ENCODE measurements at regions not wholly inside any gene's neighbourhood (a gene's known extent, or its start where the extent isn't known, plus 50 kb on each side); places are given as distances from the start of the nearest gene placed in this dataset.
"Not testable (repeated sequence)": the region's sequence is repeated elsewhere in the genome, so short reads cannot be mapped to it uniquely, and the experiment has no call there.

DNA sequence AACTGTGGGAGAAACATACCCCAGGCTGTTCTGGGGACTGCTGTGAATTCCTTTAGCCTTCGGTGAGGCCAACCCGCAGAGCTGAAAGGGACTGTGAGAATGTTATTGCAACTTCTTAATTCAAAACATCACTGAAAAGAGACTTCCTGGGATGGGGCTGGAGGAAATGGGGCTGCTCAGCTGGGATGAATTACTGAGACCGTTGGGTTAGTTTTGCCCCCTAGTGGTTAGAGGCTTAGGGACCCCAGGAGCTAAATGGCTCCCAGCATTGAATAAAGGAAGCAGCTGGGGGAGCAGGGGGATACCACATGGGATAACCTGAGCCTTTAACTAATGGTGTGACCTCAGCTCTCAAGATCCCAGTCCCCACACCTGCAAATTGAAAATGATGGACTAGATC lies 941.1 kb upstream of the FANCL start:
- DNase-seq (ENCODE audit: low read depth in 2 of 2) = no peak

DNA sequence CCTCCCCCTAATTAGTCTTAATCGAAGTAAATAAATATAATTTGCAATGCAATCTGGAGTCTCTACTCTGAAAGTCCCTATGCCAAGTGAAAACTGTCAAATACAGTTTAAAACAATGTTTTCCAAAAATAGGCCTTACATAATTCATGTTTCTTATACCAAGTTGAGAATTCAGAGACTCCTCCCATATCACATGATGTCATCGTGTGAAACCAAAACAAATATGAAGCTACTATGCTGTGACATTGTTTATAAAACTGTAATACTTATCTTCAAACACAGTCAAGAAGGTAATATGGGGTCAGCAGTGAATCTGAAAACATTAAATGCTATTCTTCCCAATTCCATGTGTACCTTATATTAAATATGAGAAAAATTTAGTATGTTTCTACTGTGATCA lies 940.2 kb upstream of the FANCL start:
- no peak for DNase-seq (ENCODE audit: low read depth in 2 of 2)

DNA sequence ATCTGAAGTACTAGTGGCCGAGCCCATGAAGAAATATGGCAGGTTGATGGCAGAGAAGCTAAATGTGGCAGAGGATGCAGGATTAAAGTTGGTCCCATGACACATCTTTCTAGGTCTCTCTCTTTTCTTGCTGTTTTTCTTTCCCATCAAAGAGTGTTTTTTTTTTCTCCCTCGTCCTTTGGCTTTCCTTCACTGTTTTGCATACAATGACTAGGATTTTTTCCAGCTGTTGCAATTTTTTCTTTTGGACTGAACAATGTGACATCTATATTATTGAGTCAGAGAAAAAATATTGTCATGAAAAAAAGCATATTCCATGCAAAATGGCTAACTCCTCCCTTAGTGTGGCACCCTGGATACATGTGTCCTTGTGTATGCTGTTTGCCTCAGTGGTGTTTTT lies 939.5 kb upstream of the FANCL start:
- no peak for DNase-seq (ENCODE audit: low read depth in 2 of 2)

DNA sequence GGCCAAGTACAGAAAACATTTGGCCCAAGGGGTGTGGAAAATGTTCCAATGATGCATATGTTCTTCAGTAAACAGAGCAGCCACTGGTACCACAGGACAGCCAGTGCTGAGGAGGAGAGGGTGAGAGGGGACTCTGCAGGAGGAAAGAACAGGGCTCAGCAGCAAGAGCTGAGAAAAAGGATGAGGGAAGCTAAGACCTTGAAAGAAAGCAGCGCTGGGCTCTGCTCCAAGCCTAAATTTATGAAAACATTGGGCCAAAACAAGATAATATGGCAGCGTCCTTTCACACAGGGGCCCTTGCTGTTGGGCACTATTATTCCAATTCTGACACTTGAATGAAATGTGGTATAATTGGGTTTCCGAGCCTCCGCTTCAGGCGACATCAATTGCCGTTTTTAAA lies 939.0 kb upstream of the FANCL start:
- no peak for DNase-seq (ENCODE audit: low read depth in 2 of 2)

DNA sequence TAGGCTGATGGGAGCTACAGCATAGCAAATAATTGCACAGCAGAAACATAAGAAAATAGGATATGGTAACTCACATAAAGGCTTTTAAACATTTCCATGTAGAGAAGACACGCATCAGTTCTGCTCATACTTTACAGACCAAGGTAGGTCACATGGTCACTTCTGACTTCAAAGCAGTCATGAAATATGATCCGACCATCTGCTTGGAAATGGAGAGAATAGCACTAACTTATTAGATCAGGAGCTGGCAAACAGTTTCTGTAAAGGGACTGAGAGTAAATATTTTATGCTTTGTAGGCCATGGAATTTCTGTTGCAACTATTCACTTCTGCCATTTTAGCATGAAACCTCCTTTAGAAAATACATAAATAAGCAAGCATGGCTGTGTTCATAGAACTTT lies 936.6 kb upstream of the FANCL start:
- DNase-seq (ENCODE audit: low read depth in 2 of 2) = no peak

DNA sequence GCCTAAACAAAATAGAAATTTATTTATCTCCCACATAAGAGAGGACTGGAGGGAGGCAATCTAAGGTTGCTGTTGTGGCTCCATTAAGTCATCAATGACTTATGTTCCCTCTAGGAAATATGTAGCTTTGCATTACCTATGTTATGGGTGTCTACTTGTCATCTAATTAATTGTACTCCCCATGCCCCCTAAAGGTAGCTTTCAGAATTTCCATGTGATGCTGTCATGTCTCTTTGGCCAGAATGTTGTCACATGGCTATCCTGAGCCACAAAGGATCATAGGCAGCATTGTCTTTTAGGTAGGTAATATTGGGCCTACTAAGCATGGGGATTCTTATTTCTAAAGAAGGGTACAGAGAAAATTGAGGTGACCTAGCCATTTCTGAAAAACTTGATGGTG lies 935.6 kb upstream of the FANCL start:
- DNase-seq (ENCODE audit: low read depth in 2 of 2) = no peak

DNA sequence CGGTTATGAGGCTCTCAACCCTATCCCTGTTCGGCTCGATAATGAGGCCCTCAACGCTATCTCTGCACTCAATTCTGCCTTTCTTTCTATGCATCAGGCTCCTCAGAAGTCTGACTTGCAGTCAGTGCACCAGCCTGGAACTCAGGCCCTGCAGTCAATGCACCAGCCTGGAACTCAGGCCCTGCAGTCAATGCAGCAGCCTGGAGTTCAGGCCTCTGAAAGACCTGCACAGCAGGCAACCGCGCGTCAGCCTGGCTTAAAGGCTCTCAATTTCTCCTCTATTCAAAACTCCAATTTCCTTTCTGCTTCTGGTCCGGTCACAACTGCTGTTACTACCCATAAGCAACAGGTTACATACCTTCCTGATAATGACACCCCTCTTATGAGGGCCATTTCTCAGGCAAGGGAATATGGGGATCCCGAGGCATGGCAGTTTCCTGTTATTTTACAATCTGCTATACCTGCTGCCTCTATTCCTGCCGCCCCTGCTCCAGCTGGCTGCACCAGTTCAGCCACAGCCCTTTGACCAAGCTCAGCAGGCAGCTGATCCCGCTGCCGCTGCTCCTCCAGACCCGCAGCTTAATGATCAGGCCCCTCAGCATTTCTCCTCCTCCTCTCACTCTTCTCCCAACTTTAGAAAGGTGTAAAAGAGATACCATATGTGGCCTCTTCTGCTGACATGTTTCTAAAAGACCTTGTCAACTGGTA lies 933.6 kb upstream of the FANCL start:
- no peak for DNase-seq (ENCODE audit: low read depth in 2 of 2)

DNA sequence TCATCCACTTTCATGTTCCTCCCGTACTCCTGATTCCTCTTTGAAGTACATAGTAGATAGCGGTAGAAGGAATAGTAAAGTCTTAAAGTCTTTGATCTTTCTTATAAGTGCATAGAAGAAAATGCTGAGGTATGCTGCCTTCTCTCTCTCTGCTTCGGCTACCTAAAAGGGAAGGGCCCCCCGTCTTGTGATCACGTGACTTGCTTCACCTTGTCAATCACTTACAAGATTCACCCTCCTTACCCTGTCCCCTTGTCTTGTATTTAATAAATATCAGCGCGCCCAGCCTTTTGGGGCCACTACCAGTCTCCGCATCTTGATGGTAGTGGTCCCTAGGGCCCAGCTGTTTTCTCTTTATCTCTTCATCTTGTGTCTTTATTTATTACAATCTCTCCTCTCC lies 932.2 kb upstream of the FANCL start:
- no peak for DNase-seq (ENCODE audit: low read depth in 2 of 2)

DNA sequence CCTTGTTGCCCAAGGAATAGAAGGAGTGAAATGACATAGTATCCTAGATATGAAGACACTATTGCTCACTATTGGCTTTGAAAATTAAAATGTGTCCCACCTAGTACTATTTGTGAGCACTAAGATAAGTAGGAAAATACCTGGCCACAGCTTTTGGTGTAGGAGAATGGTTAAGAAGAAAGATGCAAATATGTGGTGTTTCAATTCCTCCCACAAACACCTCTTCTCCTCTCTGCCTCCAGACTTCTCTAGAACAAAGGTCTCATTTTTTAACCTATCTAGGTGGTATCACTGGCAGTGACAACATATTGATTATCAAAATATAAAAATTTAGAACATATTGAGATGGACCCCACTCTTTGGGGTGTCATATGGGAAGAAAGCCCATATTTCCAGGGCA lies 929.9 kb upstream of the FANCL start:
- DNase-seq (ENCODE audit: low read depth in 2 of 2) = no peak

DNA sequence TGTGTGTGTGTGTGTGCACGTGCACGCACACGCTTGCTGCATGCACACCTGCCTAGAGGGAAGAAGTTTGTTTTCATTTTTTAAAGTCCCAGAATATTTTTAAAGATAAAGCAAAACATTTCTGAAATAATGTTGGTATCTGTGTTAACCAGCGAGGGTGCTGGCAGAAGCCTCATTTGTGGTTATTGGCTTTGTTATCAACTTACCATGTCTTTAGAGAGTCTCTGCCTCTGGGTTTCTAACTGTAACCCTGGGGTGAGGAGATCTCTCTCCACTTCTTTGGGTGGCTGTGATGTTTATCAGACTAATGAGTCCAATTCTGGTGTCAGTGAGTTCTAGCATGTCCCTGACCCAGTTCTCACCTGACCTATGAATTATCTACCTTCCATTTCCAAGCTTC lies 927.6 kb upstream of the FANCL start:
- no peak for DNase-seq (ENCODE audit: low read depth in 2 of 2)

DNA sequence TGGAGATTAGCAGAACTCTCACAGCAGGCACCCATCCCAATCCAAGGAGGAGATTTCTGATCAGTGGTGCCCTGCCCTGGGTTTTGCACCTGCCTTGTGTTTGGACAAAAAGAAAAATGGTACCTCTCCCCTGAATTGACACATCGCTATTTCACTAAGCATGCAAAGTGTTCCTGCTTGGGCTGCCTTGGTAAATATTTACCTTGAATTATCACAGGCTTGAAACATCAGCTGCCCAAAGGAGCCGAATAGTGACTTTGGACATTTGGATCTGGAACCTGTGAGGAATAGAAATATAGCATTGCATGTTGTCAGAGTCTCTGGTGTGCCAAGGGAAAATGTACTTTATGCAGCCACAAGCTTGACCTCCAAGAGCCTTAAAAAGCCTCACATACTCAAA lies 926.4 kb upstream of the FANCL start:
- DNase-seq (ENCODE audit: low read depth in 2 of 2) = no peak

DNA sequence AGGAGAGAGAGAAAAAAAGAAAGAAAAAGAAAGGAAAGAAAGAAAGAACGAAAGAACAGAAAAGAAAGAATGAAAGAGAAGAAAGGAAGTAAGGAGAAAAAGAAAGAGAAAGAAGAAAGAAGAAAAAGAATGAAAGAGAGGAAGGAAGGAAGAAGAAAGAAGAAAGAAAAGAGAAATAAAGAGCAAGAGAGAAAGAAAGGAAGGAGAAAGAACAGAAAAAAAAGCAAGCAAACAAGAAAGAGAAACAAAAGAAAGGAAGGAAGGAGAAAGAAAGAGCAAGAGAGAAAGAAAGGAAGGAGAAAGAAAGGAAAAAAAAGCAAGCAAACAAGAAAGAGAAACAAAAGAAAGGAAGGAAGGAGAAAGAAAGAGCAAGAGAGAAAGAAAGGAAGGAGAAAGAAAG lies 916.8 kb upstream of the FANCL start:
- DNase-seq (ENCODE audit: low read depth in 2 of 2) = not testable (repeated sequence)

DNA sequence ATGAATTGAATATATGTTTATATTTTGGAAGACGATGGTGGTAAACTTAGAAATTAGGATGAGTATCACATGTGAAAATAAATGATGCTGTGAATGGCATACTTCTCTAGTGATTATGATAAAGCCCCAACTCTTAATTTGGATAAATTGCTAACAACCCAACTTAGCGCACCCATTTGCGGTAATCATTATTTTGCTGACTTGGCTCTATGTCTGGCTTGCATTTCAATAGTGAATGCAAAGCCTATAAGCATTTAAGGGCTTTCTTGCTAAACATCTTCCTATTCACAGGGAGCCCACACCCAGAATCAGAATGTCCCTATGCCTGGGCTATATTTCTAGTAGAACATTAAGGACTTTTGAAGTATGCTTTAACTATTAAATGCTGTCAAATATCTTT lies 910.7 kb upstream of the FANCL start:
- no peak for DNase-seq (ENCODE audit: low read depth in 2 of 2)

DNA sequence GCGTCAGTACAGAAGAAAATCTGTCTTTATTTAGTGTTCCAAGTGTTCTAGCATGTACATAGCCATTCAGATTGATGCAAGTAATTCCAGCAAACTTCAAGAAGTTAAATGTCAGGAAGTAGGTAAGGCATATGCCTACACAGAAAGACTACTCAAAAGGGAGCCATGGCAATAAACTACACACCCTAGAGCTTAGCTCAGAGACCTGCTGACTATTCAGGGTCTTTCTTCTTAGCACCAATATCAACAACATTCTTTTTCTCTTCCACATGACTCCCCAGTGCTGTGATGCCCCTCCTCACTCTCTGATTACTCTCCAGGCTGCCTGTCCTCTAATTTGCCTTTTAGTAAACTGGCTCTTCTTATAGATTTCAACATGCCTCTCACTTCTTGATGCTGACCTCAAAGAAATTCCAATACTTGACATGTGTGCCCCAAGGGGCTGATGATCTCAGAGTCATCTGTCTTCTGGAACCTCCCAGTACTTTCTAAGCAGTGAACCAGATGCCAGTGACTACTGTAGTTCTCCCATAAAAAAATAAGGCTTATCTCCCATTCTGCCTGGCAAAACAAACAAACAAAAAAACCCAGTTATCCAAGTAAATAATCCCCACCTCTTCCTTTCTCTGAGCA lies 909.2 kb upstream of the FANCL start:
- no peak for DNase-seq (ENCODE audit: low read depth in 2 of 2)

DNA sequence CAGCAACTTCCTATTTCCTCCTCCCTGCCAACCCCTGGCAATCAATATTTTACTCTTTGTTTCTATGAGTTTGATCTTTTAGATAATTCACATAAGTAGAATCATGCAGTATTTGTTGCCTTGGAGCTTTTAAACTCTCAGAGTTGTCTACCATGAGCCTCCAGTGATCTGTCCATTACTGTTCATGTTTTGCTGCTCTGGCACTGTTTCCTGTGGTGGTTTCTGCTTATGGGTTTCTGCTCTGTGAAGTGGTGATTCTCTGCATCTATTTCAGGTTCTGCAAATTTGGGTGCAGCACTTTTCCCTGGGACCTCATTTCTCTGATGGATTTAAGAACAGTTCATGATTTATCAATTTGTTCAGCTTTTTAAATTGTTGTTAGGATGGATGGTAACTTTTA lies 908.1 kb upstream of the FANCL start:
- no peak for DNase-seq (ENCODE audit: low read depth in 2 of 2)

DNA sequence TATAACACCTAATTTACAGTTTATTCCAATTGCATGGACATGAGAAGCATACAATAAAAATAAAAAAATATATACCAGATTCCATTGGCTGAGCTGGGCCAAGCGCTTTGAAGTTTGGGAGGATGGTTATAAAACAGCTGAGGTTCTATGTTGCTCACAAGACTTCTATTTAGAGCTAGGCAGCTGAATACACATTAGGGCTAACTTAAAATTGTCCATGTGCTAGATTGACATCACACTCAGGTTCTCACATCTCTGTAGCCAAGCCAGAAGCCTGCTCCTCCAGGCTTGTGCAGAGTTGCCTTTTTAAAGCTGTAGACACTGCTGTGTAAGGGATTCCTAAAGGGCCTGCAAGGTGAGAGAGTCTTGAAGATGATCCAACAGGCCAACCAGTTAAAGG lies 871.1 kb upstream of the FANCL start:
- DNase-seq (ENCODE audit: low read depth in 2 of 2) = no peak

DNA sequence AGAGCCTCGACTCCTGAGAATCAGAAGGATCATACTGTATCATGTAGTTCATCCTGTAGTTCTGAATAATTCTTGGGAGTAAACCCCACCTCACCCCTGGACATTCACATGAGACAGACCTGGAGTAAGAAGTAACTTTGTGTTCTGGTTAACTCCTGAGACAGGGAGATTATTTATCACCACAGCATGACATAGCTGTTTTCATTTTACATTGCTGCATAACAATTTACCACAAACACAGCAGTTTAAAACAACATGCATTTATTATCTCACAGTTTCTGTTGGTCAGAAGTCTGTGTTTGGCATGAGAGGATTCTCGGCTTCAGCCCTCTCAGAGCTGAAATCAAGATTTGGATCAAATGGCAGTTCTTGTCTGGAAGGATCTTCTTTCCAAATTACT lies 855.8 kb upstream of the FANCL start:
- no peak for DNase-seq (ENCODE audit: low read depth in 2 of 2)

DNA sequence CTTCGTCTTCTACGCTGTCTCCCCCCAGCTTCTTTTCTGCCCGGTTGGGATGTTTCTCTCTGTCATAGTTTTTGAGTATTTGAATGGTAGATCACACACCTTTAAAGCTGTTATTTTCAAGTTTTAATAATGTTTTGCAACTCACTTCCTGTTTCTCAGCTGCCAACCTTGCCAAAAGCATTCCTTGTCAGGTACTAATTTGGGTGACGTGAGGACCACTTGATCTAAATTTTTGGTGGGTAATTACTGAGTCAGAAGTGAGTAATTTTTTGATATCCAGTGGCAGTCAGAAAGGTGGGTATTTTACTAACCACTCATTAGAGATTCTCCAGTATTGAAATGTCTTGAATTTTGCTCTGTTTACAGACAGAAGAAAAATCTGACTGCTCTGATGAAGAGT lies 852.4 kb upstream of the FANCL start:
- DNase-seq (ENCODE audit: low read depth in 2 of 2) = no peak

DNA sequence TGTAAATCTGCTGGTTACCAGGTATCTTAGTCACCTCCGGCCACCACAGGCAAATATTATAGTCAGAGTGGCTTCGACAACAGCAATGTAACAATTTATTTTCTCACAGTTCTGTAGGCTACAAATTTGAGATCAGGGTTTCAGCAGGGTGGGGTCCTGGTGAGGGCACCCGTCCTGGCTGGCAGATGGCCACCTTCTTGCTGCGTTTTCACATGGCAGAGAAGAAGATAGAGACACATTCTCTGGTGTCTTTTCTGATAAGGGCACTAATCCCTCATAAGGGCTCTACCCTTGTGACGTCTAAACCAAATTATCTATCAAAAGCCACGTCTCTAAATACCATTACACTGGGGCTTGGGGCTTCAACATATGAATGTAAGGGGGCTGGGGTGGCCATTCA lies 843.2 kb upstream of the FANCL start:
- DNase-seq (ENCODE audit: low read depth in 2 of 2) = no peak

DNA sequence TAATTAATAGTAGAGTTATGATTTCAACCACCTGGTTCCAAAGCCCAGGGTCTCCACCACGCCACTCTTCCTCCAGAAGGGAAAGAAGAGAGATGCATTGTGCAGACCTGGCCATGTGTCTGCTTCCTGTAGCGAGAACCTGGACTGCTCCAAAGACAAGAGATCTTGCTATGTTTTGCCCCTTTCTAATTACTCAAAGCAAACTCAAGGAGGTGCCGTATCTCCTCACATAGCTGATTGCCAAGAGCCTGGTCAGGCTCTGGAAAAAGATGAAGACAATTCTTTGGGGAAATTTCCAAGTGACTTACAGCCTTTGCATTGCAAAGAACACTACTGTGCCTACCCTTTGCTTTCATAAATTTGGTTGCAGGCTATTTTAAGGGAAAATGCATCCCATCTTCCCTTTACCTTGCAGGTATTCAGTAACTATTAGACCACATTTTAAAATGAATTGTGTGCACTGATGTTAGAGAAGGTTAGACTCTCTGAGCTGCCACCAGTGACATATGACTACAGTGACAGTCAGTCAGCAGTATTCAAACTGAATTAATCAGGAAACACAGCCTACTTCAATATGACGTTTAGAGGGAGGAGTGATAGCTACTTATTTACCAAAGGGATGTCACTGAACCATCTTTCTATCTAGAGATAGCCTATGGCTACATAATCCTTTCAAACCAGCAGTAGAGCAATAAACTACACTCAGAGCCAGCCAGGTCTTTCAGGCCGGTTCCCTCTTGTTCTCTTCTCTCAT lies 842.1 kb upstream of the FANCL start:
- DNase-seq (ENCODE audit: low read depth in 2 of 2) = no peak

DNA sequence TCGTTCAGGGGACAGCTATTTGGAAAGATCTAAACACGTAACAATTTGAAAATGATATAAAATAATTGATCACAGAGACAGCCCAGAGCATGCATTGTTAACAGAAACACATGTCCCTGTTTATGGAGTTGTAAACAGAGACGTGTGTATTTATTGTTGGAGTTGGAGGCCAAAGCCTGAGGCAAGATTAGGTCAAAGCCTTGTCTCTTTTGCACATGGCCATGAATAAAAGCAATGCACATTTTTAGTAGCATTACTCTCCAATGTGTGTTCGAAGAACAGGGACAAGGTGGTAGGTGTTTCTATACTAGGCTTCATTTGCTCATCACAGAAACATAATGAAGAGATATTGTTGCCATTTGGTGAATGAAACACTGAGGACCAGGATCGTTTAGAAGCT lies 841.5 kb upstream of the FANCL start:
- DNase-seq (ENCODE audit: low read depth in 2 of 2) = no peak

DNA sequence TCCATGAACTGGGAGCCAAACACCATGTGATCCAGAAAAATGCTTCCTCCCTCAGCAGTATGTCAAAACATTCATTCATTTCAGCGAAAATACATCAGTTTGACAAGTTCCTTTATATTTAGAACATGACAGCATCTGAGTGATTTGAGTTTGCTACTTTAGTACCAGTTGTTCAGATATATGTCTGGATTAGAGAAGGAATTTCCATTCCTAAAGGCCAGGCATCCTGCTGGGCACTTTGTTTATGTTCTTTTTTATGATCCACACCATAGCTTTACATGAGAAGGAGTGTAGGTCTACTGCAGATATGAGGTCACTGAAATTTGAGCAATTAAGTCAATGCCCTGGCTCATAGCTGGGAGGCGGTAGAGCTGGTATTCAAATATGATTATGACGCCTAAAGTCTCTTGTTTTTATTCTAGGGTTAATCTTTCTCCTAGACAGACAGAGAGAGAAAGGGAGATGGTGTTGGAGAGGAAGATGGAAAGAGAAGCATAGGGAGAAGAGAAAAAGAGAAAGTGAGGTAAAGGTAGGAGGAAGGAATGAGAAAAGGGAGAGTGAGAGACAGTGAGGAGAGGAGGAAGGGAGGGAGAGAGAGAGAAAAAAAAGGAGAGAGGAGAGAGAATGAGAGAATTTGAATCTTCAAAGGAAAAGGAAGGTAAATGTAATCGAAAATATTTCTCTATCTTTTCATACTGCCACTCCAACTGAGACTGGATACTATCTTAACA lies 839.5 kb upstream of the FANCL start:
- DNase-seq (ENCODE audit: low read depth in 2 of 2) = no peak

Measured in stimulated activated CD8-positive, alpha-beta memory T cell treated with anti-CD3 and anti-CD28 coated beads, Interleukin-15, amount 100 ng/mL, for 4 hours (primary cell).